A673 (cell line): ENCODE measurements at regions not wholly inside any gene's neighbourhood (a gene's known extent, or its start where the extent isn't known, plus 50 kb on each side); places are given as distances from the start of the nearest gene placed in this dataset.

Experiments used
- BruUV-seq: library from RNA; stranded (reverse); fragments of 400-500 nt; replicated peaks from 2 replicates; lab custom pipeline; 2021; lab: Mats Ljungman, UMichigan
- CTCF ChIA-PET: fragments of 300-600 bp; sonication (Branson Sonifier 250); formaldehyde crosslinking; loops from one replicate; lab custom pipeline; 2022; ENCODE audit warnings: antibody characterized with exemption; lab: Charles Lee
- POLR2A ChIA-PET: fragments of 300-600 bp; sonication (Branson Sonifier 250); formaldehyde crosslinking; loops from one replicate; lab custom pipeline; 2022; ENCODE audit warnings: antibody characterized with exemption; ENCODE audit not compliant: low non-redundant PET; lab: Charles Lee
- DNase-seq: peaks from one replicate; pipeline ENCODE4 v3.0.0-alpha.2; 2015; ENCODE audit warnings: low spot score
- H3K27ac ChIP-seq: fragments of 200-600 bp; sonication (generic); 2 replicates; pipeline ENCODE4 v1.5.1; 2016; ENCODE audit warnings: mixed run types, low read depth, mild to moderate bottlenecking, mixed read lengths, antibody characterized with exemption, low read length; ENCODE audit not compliant: poor library complexity, severe bottlenecking
- H3K27me3 ChIP-seq: fragments of 200-600 bp; sonication (generic); replicated peaks from 2 replicates; pipeline ENCODE4 v1.6.1; 2017; ENCODE audit warnings: mixed run types, low read depth, mild to moderate bottlenecking, mixed read lengths, antibody characterized with exemption, low read length; ENCODE audit not compliant: insufficient read depth, poor library complexity
- H3K36me3 ChIP-seq: fragments of 200-600 bp; sonication (generic); 2 replicates; pipeline ENCODE4 v1.6.1; 2016; ENCODE audit warnings: mixed run types, mild to moderate bottlenecking, mixed read lengths, antibody characterized with exemption, low read length; ENCODE audit not compliant: insufficient read depth, poor library complexity, severe bottlenecking
- H3K4me1 ChIP-seq: fragments of 200-600 bp; sonication (generic); 2 replicates; pipeline ENCODE4 v1.6.1; 2017; ENCODE audit warnings: mixed run types, mild to moderate bottlenecking, mixed read lengths, antibody characterized with exemption, low read length; ENCODE audit not compliant: insufficient read depth, poor library complexity, severe bottlenecking
- H3K4me3 ChIP-seq: fragments of 200-600 bp; sonication (generic); 2 replicates; pipeline ENCODE4 v1.5.1; 2016; ENCODE audit warnings: low read depth, mixed run types, mild to moderate bottlenecking, mixed read lengths, low read length; ENCODE audit not compliant: poor library complexity, severe bottlenecking
- H3K9me3 ChIP-seq: fragments of 200-600 bp; sonication (generic); 2 replicates; pipeline ENCODE4 v1.6.1; 2016; ENCODE audit warnings: mixed run types, low read depth, mild to moderate bottlenecking, mixed read lengths, antibody characterized with exemption, low read length; ENCODE audit not compliant: poor library complexity, severe bottlenecking
- EZH2 ChIP-seq: fragments of 200-600 bp; sonication (generic); IDR thresholded peaks from 2 replicates; pipeline ENCODE4 v1.6.1; 2017; ENCODE audit warnings: borderline replicate concordance, low read depth, mild to moderate bottlenecking, mixed read lengths, antibody characterized with exemption, low read length; ENCODE audit not compliant: poor library complexity, severe bottlenecking
- intact Hi-C: fragments of 100-400 bp; cut with micrococcal nuclease; formaldehyde crosslinking; loops from one replicate; pipeline ENCODE4 v1.10.0; 2022; ENCODE audit not compliant: unreplicated experiment
- TF ChIP-seq, protein P1 (sequence below): fragments of 300-800, 200-600 bp; sonication (generic); conservative IDR thresholded peaks from 2 replicates; pipeline ENCODE4 v1.5.1; 2017; ENCODE audit warnings: low read depth, mild to moderate bottlenecking, antibody characterized with exemption, low read length, moderate library complexity, mixed read lengths

DNA sequence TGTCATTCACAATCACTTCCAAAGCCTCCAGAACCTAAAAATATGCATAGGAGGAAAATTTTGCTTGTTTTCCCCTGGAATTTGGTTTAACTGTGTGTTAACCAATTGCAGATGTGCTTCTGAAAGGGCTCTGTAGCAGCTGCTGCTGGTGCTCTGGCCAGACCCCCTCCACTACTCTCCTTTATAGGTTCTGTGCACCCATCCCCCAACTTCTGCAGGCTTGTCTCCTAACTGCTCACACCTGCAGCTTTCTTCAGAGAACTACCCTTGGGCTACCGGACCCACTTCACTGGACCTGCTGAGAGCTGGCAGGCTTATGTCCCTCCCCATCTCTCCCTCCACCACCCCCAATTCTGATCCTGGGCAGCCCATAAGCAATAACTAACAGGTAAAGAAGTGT is 662.1 kb upstream of the DIPK2B start:
- Histone ChIP-seq H3K9me3 (no peaks in the 10 kb centered on the region), H3K36me3 (no peaks in the 10 kb centered on the region), H3K27ac (no peak overlapping the region), H3K27me3 (no peaks in the 10 kb centered on the region), H3K4me1 (no peaks in the 10 kb centered on the region), H3K4me3 (no peak overlapping the region)
- intact Hi-C loops: no loop called here
- DNase-seq: no peak
- BruUV-seq: no TSS peak
- CTCF ChIA-PET: no interaction called here
- TF ChIP-seq EZH2: no peak
- TF ChIP-seq, protein P1, sequence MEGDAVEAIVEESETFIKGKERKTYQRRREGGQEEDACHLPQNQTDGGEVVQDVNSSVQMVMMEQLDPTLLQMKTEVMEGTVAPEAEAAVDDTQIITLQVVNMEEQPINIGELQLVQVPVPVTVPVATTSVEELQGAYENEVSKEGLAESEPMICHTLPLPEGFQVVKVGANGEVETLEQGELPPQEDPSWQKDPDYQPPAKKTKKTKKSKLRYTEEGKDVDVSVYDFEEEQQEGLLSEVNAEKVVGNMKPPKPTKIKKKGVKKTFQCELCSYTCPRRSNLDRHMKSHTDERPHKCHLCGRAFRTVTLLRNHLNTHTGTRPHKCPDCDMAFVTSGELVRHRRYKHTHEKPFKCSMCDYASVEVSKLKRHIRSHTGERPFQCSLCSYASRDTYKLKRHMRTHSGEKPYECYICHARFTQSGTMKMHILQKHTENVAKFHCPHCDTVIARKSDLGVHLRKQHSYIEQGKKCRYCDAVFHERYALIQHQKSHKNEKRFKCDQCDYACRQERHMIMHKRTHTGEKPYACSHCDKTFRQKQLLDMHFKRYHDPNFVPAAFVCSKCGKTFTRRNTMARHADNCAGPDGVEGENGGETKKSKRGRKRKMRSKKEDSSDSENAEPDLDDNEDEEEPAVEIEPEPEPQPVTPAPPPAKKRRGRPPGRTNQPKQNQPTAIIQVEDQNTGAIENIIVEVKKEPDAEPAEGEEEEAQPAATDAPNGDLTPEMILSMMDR: no peak
- POLR2A ChIA-PET: interaction anchor here (0.8 kb wide), 1 partner anchor 250 kb away, joined by 15 read pairs; no protein-coding TSS in a partner anchor

DNA sequence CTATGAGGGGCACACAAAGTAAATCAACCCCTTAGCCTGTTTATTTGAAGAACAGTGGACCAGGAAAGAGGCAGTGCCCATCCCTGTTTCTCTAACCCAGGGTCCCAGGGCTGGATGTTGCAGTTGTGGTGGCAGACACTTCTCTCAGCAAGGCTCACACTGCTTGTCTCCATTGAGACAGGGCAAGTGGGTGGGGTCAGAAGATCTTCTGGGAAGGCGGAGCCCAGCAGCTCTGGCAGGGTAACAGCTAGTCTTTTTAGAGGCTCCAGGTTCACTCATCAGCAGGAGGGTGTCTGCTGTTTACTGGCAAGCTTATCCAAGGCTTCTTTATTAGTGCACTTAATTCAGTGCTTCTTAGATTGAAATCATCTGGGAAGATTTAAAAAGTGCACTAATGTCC is 659.8 kb upstream of the DIPK2B start:
- no peak for TF ChIP-seq EZH2
- TF ChIP-seq, protein P1: no peak
- ChIA-PET CTCF (no interaction called here), POLR2A (no interaction called here)
- BruUV-seq: no TSS peak
- no peak overlapping the region for H3K4me3 ChIP-seq
- no peak overlapping the region for H3K27ac ChIP-seq
- no peaks in the 10 kb centered on the region for H3K36me3 ChIP-seq
- intact Hi-C loops: no loop called here
- no peak for DNase-seq
- no peaks in the 10 kb centered on the region for H3K9me3 ChIP-seq
- H3K4me1 ChIP-seq: no peaks in the 10 kb centered on the region
- no peaks in the 10 kb centered on the region for H3K27me3 ChIP-seq

DNA sequence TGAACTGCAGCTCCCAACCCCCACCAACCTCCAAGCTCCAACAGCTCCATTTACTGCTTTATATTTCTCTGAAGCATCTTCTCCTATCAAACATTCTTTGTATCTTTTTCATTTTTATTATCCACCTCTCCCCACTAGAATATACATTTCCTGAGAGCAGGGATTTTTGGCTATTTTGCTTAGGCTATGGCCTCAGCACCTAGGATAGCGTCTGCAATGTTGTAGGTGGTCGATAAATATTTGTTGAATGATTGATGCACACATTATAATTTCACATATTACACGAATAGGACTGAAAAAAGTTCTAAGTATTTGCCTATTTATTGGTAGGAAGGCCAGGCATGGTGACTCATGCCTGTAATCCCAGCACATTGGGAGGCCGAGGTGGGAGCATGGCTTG is 658.7 kb upstream of the DIPK2B start:
- TF ChIP-seq, protein P1: no peak
- TF ChIP-seq EZH2: no peak
- BruUV-seq: no TSS peak
- ChIA-PET POLR2A (no interaction called here), CTCF (no interaction called here)
- intact Hi-C loops: no loop called here
- H3K4me3 ChIP-seq: no peak overlapping the region
- H3K4me1 ChIP-seq: no peaks in the 10 kb centered on the region
- H3K27me3 ChIP-seq: no peaks in the 10 kb centered on the region
- no peak overlapping the region for H3K27ac ChIP-seq
- DNase-seq: no peak
- H3K9me3 ChIP-seq: no peaks in the 10 kb centered on the region
- H3K36me3 ChIP-seq: no peaks in the 10 kb centered on the region
